B cell (primary cell): ENCODE measurements at regions not wholly inside any gene's neighbourhood (a gene's known extent, or its start where the extent isn't known, plus 50 kb on each side); places are given as distances from the start of the nearest gene placed in this dataset.

Source experiments
- EZH2 ChIP-seq: IDR thresholded peaks from 2 replicates; pipeline ENCODE4 v1.6.1; 2012; ENCODE audit warnings: borderline replicate concordance, low read depth, mild to moderate bottlenecking, moderate library complexity, low read length; ENCODE audit not compliant: insufficient read depth, poor library complexity, severe bottlenecking
- TF ChIP-seq, protein P1 (sequence below): fragments of 200-600 bp; IDR thresholded peaks from one replicate; pipeline ENCODE4 v1.8.0; 2022; ENCODE audit warnings: antibody characterized with exemption, mild to moderate bottlenecking

DNA sequence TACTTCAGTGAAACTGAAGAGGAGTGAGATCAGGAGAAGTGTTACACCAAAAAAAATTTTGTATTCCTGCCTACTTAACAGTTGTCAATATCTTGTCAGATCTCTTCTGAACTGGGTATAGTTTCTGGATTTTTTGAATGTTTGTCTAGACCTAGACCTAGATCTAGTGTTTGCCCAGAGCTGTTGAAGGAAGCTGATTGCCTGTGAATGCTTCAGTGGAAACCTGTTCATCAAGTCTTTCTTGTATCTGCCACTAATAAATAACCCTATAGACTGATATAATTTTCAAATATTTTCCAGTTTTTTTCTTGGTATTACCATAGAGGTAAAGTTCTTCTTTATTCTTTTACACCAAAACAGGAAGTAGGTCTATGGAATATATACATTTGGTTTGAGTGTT, 781.5 kb upstream of the FBXO33 start:
- TF ChIP-seq, protein P1, sequence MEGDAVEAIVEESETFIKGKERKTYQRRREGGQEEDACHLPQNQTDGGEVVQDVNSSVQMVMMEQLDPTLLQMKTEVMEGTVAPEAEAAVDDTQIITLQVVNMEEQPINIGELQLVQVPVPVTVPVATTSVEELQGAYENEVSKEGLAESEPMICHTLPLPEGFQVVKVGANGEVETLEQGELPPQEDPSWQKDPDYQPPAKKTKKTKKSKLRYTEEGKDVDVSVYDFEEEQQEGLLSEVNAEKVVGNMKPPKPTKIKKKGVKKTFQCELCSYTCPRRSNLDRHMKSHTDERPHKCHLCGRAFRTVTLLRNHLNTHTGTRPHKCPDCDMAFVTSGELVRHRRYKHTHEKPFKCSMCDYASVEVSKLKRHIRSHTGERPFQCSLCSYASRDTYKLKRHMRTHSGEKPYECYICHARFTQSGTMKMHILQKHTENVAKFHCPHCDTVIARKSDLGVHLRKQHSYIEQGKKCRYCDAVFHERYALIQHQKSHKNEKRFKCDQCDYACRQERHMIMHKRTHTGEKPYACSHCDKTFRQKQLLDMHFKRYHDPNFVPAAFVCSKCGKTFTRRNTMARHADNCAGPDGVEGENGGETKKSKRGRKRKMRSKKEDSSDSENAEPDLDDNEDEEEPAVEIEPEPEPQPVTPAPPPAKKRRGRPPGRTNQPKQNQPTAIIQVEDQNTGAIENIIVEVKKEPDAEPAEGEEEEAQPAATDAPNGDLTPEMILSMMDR: no peak
- no peak for TF ChIP-seq EZH2
